ENCODE measurements at regions not wholly inside any gene's neighbourhood (a gene's known extent, or its start where the extent isn't known, plus 50 kb on each side); places are given as distances from the start of the nearest gene placed in this dataset.

- TF ChIP-seq, protein P1, sequence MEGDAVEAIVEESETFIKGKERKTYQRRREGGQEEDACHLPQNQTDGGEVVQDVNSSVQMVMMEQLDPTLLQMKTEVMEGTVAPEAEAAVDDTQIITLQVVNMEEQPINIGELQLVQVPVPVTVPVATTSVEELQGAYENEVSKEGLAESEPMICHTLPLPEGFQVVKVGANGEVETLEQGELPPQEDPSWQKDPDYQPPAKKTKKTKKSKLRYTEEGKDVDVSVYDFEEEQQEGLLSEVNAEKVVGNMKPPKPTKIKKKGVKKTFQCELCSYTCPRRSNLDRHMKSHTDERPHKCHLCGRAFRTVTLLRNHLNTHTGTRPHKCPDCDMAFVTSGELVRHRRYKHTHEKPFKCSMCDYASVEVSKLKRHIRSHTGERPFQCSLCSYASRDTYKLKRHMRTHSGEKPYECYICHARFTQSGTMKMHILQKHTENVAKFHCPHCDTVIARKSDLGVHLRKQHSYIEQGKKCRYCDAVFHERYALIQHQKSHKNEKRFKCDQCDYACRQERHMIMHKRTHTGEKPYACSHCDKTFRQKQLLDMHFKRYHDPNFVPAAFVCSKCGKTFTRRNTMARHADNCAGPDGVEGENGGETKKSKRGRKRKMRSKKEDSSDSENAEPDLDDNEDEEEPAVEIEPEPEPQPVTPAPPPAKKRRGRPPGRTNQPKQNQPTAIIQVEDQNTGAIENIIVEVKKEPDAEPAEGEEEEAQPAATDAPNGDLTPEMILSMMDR (IDR thresholded peaks at IDR 0.05; ENCODE audit: low read length): no peak
- no peak for TF ChIP-seq EZH2 (IDR thresholded peaks at IDR 0.05; ENCODE audit: borderline replicate concordance, low read length)
These were observed 107.7 kb upstream of the B3GAT1 start for GRCh38 chr11:134519788-134520187.

All from OCI-LY1 (cell line).